Body of pancreas (tissue), 4 donors: ENCODE measurements at regions not wholly inside any gene's neighbourhood (a gene's known extent, or its start where the extent isn't known, plus 50 kb on each side); places are given as distances from the start of the nearest gene placed in this dataset.

Source experiments
- POLR2A ChIP-seq, 3 donors: fragments of 450-650 bp; IDR thresholded peaks; one replicate each; pipeline ENCODE4 v1.6.1; 2016; ENCODE audit warnings: antibody characterized with exemption in 3 of 3, mild to moderate bottlenecking in 2 of 3
- TF ChIP-seq, protein P1 (sequence below), 7 experiments: fragments of 450-650 bp in 4 of 7; fragments of 200-600 bp in 3 of 7; sonication (generic) in 3 of 7; IDR thresholded peaks; one replicate each; pipeline ENCODE4 v1.5.1; 2016 to 2019; ENCODE audit warnings: antibody characterized with exemption in 7 of 7

DNA sequence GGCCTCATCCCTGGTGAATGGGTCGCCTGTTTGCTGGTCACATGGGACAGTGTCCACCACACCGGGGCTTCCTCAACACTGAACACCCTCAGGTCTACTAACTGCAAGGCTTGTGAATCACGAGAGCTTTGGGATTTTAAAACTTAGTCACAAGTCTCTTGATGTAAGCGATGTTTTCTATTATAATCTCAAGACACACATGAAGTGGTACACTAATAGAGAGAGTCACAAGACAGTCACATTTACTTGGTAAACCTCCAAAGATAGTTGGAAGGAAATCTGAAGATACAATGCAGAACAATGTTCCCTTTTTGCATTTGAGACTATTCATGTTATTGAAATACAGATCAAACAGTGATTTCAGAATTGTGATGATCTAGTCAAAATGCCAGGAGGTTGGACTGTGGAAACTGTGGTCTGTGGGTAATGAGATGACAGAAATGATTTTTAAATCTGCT, 233.1 kb upstream of the KLF6 start:
- TF ChIP-seq, protein P1, sequence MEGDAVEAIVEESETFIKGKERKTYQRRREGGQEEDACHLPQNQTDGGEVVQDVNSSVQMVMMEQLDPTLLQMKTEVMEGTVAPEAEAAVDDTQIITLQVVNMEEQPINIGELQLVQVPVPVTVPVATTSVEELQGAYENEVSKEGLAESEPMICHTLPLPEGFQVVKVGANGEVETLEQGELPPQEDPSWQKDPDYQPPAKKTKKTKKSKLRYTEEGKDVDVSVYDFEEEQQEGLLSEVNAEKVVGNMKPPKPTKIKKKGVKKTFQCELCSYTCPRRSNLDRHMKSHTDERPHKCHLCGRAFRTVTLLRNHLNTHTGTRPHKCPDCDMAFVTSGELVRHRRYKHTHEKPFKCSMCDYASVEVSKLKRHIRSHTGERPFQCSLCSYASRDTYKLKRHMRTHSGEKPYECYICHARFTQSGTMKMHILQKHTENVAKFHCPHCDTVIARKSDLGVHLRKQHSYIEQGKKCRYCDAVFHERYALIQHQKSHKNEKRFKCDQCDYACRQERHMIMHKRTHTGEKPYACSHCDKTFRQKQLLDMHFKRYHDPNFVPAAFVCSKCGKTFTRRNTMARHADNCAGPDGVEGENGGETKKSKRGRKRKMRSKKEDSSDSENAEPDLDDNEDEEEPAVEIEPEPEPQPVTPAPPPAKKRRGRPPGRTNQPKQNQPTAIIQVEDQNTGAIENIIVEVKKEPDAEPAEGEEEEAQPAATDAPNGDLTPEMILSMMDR (IDR thresholded peaks at IDR 0.05) = no peak
- no peak for TF ChIP-seq POLR2A (IDR thresholded peaks at IDR 0.05)
